Testis (tissue), 2 donors: ENCODE measurements at regions not wholly inside any gene's neighbourhood (a gene's known extent, or its start where the extent isn't known, plus 50 kb on each side); places are given as distances from the start of the nearest gene placed in this dataset.

Experiments used
- DNase-seq: peaks from one replicate; pipeline ENCODE4 v3.0.0-alpha.2; 2019
- H3K27ac ChIP-seq, 2 donors: fragments of 200-600 bp; sonication (generic); one replicate each; pipeline ENCODE4 v1.5.1; 2019
- H3K27me3 ChIP-seq: fragments of 200-600 bp; sonication (generic); one replicate; pipeline ENCODE4 v1.5.1; 2019
- H3K36me3 ChIP-seq: fragments of 200-600 bp; sonication (generic); one replicate; pipeline ENCODE4 v1.5.1; 2017; ENCODE audit warnings: low read depth; ENCODE audit errors: missing control alignments
- H3K4me1 ChIP-seq: fragments of 200-600 bp; sonication (generic); one replicate; pipeline ENCODE4 v1.5.1; 2019
- H3K4me3 ChIP-seq, 2 donors: fragments of 200-600 bp; sonication (generic); one replicate each; pipeline ENCODE4 v1.5.1; 2017 to 2019
- H3K9me3 ChIP-seq: fragments of 200-600 bp; sonication (generic); one replicate; pipeline ENCODE4 v1.5.1; 2017
- POLR2A ChIP-seq: fragments of 450-650 bp; IDR thresholded peaks from one replicate; pipeline ENCODE4 v1.6.1; 2017; ENCODE audit warnings: antibody characterized with exemption, mild to moderate bottlenecking, moderate library complexity
- WGBS, 2 donors: methylation state at CpG; one replicate each; pipeline ENCODE4 v1.1.5; 2018; 5-methylcytosine and 5-hydroxymethylcytosine counted together
- intact Hi-C: fragments of 100-400 bp; cut with DNase I; formaldehyde crosslinking; loops from one replicate; pipeline ENCODE4 v1.15.1; 2023; ENCODE audit warnings: low total_unique reads
- TF ChIP-seq, protein P1 (sequence below), 3 experiments: fragments of 450-650 bp in 2 of 3; fragments of 200-600 bp in 1 of 3; sonication (generic) in 1 of 3; IDR thresholded peaks; one replicate each; pipeline ENCODE4 v1.5.1; 2016 to 2019; ENCODE audit warnings: antibody characterized with exemption in 3 of 3, mild to moderate bottlenecking in 2 of 3, moderate library complexity in 1 of 3

GRCh38 chr7:110296321-110296720 lies 794.6 kb upstream of the LRRN3 start:
- intact Hi-C loops: no loop called here
- TF ChIP-seq, protein P1, sequence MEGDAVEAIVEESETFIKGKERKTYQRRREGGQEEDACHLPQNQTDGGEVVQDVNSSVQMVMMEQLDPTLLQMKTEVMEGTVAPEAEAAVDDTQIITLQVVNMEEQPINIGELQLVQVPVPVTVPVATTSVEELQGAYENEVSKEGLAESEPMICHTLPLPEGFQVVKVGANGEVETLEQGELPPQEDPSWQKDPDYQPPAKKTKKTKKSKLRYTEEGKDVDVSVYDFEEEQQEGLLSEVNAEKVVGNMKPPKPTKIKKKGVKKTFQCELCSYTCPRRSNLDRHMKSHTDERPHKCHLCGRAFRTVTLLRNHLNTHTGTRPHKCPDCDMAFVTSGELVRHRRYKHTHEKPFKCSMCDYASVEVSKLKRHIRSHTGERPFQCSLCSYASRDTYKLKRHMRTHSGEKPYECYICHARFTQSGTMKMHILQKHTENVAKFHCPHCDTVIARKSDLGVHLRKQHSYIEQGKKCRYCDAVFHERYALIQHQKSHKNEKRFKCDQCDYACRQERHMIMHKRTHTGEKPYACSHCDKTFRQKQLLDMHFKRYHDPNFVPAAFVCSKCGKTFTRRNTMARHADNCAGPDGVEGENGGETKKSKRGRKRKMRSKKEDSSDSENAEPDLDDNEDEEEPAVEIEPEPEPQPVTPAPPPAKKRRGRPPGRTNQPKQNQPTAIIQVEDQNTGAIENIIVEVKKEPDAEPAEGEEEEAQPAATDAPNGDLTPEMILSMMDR (IDR thresholded peaks at IDR 0.05): no peak
- no peak for TF ChIP-seq POLR2A
- Histone ChIP-seq H3K27me3 (no peaks in the 10 kb centered on the region), H3K36me3 (no peaks in the 10 kb centered on the region), H3K4me3 (no peak overlapping the region), H3K27ac (no peak overlapping the region), H3K9me3 (no peaks in the 10 kb centered on the region), H3K4me1 (no peaks in the 10 kb centered on the region)
- DNase-seq: no peak
- 85 to 93% methylated on average over 1 of the region's 1 CpG for WGBS, 2 donors

DNA sequence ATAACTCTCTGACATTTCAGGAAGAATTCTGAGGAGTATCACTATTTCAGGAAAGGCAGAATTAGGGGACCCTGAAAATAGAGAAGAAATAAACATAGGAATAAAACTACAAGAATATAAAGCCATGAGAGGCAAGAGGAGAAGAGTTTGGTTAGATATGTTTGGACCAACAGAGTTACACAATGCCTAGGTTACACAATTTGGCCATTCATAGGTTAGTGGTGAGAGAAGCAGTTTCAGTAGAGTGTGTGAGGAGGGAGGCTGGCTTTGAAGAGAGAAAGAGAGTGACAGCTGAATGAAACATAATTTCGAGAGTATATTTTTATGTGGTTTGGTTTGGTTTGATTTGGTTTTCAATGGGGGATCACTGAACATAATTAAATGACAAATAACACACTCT lies 783.2 kb upstream of the LRRN3 start:
- Histone ChIP-seq H3K4me3 (no peak overlapping the region), H3K36me3 (no peaks in the 10 kb centered on the region), H3K27ac (no peak overlapping the region), H3K27me3 (no peaks in the 10 kb centered on the region), H3K9me3 (no peaks in the 10 kb centered on the region), H3K4me1 (no peaks in the 10 kb centered on the region)
- intact Hi-C loops: no loop called here
- DNase-seq: no peak
- TF ChIP-seq, protein P1 (IDR thresholded peaks at IDR 0.05): no peak
- TF ChIP-seq POLR2A: no peak
- WGBS, 2 donors: 86 to 89% methylated on average over 1 of the region's 1 CpG

GRCh38 chr7:110308791-110309190 lies 782.1 kb upstream of the LRRN3 start:
- no peaks in the 10 kb centered on the region for H3K4me1 ChIP-seq
- H3K27ac ChIP-seq: no peak overlapping the region
- intact Hi-C loops: no loop called here
- H3K9me3 ChIP-seq: no peaks in the 10 kb centered on the region
- DNase-seq: no peak
- no peaks in the 10 kb centered on the region for H3K36me3 ChIP-seq
- H3K4me3 ChIP-seq: no peak overlapping the region
- H3K27me3 ChIP-seq: no peaks in the 10 kb centered on the region
- TF ChIP-seq, protein P1 (IDR thresholded peaks at IDR 0.05): no peak
- TF ChIP-seq POLR2A: no peak
- WGBS, 2 donors: 92 to 96% methylated on average over 5 of the region's 5 CpGs

- no peak for DNase-seq
- Histone ChIP-seq H3K27ac (no peak overlapping the region), H3K36me3 (no peaks in the 10 kb centered on the region), H3K27me3 (no peaks in the 10 kb centered on the region), H3K9me3 (no peaks in the 10 kb centered on the region), H3K4me1 (no peaks in the 10 kb centered on the region), H3K4me3 (no peak overlapping the region)
- intact Hi-C loops: no loop called here
- TF ChIP-seq POLR2A: no peak
- TF ChIP-seq, protein P1 (IDR thresholded peaks at IDR 0.05): no peak
Observed at GRCh38 chr7:110309941-110310340, 781.0 kb upstream of the LRRN3 start.

DNA sequence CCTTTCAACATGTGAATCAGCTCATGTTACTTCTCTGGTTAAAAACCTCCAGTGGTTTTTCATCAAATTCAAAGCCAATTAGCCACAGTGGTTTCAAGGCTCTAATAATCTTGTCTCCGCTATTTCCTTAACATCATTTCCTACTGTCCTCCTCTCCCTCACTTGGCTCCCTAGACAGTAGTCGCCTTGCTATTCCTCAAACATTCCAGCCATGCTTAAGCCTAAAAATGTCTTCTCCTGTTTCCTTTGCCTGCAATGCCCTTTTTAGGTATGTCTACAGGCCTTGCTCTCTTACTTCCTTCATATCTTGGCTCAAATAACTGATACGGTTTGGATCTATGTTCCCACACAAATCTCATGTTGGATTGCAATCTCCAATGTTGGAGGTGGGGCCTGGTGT lies 779.4 kb upstream of the LRRN3 start:
- TF ChIP-seq, protein P1 (IDR thresholded peaks at IDR 0.05): no peak
- no peak for TF ChIP-seq POLR2A
- no peaks in the 10 kb centered on the region for H3K4me1 ChIP-seq
- no peaks in the 10 kb centered on the region for H3K36me3 ChIP-seq
- no peak for DNase-seq
- H3K4me3 ChIP-seq: no peak overlapping the region
- intact Hi-C loops: no loop called here
- H3K27me3 ChIP-seq: no peaks in the 10 kb centered on the region
- no peaks in the 10 kb centered on the region for H3K9me3 ChIP-seq
- no peak overlapping the region for H3K27ac ChIP-seq
- WGBS, 2 donors: 63 to 67% methylated on average over 3 of the region's 3 CpGs
